ENCODE measurements at regions not wholly inside any gene's neighbourhood (a gene's known extent, or its start where the extent isn't known, plus 50 kb on each side); places are given as distances from the start of the nearest gene placed in this dataset.

DNA sequence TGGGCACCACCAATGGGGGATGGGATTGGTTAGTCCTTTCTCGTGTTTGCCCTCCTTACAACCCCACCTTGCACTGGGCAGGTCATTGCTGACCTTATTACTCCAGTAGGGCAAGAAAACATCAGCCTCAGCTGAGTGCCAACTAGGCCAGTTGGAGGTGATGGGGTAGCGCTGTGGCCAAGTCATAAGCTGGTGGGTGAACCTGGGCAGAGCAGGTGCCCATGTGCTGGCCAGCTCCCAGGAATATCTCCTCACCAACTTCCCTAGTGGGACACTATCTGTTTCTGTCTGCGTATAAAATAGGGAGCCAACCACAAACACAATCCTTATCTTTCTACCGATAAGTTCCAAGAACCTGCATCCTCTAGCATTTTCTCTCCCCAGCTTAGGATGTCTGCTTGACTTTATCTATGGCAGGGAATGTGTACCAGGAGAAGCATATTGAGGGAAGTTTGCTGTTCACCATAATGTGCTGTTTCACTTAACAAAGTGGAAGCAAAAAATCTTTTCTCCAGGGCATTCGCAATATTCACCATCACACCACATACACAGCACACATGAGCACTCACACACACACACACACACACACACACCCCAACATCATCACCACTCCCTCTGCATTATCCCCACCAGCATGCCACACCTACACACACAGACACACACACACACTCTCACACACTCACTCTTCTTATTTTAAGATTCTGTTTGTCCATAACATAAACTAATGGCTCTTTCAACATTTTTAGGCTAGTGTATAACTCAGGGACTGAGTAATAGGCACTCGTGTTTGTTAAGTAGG lies 390.0 kb downstream of the ENC1 start:
- Histone ChIP-seq H3K4me3 (no peak overlapping the region), H3K36me3 (ENCODE audit: insufficient read depth in 1 of 2, low read depth in 1 of 2) (no peaks in the 10 kb centered on the region), H3K9me3 (no peaks in the 10 kb centered on the region), H3K4me1 (peaks cover 6% of the 10 kb centered on the region), H3K27ac (no peak overlapping the region), H3K27me3 (ENCODE audit: insufficient read depth in 3 of 3, low read length in 2 of 3) (no peaks in the 10 kb centered on the region)
- WGBS, 3 donors, result 78 to 81% (median 78%) methylated on average over 6 of the region's 6 CpGs
- intact Hi-C loops (cut with DNase I), result no loop called here
- no peak for ATAC-seq
- TF ChIP-seq, protein P1, sequence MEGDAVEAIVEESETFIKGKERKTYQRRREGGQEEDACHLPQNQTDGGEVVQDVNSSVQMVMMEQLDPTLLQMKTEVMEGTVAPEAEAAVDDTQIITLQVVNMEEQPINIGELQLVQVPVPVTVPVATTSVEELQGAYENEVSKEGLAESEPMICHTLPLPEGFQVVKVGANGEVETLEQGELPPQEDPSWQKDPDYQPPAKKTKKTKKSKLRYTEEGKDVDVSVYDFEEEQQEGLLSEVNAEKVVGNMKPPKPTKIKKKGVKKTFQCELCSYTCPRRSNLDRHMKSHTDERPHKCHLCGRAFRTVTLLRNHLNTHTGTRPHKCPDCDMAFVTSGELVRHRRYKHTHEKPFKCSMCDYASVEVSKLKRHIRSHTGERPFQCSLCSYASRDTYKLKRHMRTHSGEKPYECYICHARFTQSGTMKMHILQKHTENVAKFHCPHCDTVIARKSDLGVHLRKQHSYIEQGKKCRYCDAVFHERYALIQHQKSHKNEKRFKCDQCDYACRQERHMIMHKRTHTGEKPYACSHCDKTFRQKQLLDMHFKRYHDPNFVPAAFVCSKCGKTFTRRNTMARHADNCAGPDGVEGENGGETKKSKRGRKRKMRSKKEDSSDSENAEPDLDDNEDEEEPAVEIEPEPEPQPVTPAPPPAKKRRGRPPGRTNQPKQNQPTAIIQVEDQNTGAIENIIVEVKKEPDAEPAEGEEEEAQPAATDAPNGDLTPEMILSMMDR (IDR thresholded peaks at IDR 0.05), result no peak
- DNase-seq, result no peak

DNA sequence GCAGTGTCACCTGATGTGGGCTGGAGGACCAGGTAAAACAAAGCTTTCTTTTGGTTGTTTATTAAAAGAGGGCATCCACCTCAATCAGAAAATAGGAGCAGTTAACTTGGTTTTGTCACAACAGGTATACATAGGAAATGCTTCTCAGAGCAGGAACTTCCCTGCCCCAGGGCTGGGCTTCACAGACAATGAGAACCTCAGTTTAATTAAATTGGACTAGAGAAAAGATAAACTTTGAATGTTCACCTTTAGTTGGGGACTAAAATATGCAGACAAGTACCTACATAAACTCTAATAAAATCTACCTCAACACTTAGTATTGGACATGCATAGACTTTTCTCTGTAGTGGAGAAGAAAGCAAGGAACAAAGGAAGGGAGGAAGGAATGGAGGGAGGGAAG lies 392.0 kb downstream of the ENC1 start:
- no peak overlapping the region for H3K27ac ChIP-seq
- intact Hi-C loops (cut with DNase I), result no loop called here
- H3K4me1 ChIP-seq, result no peaks in the 10 kb centered on the region
- no peaks in the 10 kb centered on the region for H3K27me3 ChIP-seq (ENCODE audit: insufficient read depth in 3 of 3, low read length in 2 of 3)
- H3K4me3 ChIP-seq, result no peak overlapping the region
- no peak for DNase-seq
- no peaks in the 10 kb centered on the region for H3K36me3 ChIP-seq (ENCODE audit: insufficient read depth in 1 of 2, low read depth in 1 of 2)
- no peaks in the 10 kb centered on the region for H3K9me3 ChIP-seq
- TF ChIP-seq, protein P1 (IDR thresholded peaks at IDR 0.05), result no peak
- no peak for ATAC-seq

DNA sequence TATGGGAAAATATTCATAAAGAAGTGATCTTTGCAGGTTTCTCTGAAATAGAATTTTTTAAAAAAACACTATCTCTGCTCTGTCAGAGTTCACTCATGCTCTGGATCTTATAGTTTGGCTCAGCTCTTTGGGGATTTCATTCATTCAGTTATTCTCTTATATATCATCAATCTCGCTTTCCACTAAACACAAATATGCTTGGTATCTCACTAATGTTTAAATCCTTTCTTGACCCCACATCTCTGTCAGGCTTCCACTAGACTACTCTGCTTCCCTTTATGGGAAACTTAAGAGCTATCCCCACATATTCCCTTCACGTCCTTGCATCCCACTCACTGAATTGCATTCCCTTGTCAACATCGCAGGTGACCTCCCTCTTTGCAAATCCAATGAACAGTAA lies 396.1 kb downstream of the ENC1 start:
- Histone ChIP-seq H3K27me3 (ENCODE audit: insufficient read depth in 3 of 3, low read length in 2 of 3) (no peaks in the 10 kb centered on the region), H3K36me3 (ENCODE audit: insufficient read depth in 1 of 2, low read depth in 1 of 2) (no peaks in the 10 kb centered on the region), H3K4me3 (no peak overlapping the region), H3K27ac (no peak overlapping the region), H3K9me3 (no peaks in the 10 kb centered on the region), H3K4me1 (peaks cover 14% of the 10 kb centered on the region)
- intact Hi-C loops (cut with DNase I), result no loop called here
- TF ChIP-seq, protein P1 (IDR thresholded peaks at IDR 0.05), result no peak
- ATAC-seq (no peak), DNase-seq (no peak)
- 95 to 96% (median 96%) methylated on average over 3 of the region's 3 CpGs for WGBS, 3 donors

DNA sequence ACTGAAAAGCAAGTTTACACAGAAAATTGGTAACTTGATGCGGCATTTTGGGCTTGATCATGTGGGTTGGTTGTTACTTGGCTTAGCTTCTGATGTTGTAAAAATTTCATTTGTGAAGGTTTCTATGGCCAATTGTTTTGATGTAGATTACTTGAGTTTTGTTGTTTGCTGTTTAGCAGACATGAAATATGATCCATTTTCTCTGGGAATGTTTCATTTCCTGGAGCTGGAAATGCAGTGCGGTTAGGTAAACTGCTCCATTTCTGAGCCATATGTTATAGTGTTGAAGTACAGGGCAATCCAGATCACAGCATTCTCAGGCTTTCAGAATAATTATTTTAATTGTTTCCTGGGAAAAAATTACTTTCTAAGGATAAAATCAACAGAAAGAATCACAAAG lies 396.9 kb downstream of the ENC1 start:
- Histone ChIP-seq H3K4me3 (no peak overlapping the region), H3K36me3 (ENCODE audit: insufficient read depth in 1 of 2, low read depth in 1 of 2) (no peaks in the 10 kb centered on the region), H3K27me3 (ENCODE audit: insufficient read depth in 3 of 3, low read length in 2 of 3) (no peaks in the 10 kb centered on the region), H3K27ac (no peak overlapping the region), H3K4me1 (peaks cover 15% of the 10 kb centered on the region), H3K9me3 (no peaks in the 10 kb centered on the region)
- TF ChIP-seq, protein P1 (IDR thresholded peaks at IDR 0.05), result no peak
- ATAC-seq, result no peak
- no peak for DNase-seq
- WGBS, 3 donors, result 60 to 68% (median 67%) methylated on average over 2 of the region's 2 CpGs
- intact Hi-C loops (cut with DNase I), result no loop called here

DNA sequence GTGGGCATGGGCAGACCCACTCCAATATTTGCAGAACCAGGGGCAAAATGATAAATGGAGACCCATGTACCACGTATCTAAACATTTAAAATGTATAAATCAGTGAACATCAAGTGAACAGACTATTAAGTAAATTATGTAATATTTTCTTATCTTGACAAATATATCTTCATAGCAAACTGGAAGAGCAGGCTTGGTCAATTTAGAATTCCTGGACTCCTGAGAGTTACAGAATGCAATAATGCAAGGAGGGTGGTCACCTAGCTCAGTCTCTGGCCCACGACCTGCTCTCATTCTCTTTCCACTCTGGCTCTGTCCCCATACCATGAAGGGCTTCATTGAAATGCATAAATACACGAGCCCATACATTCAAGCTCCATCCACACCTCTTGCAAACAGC lies 398.0 kb downstream of the ENC1 start:
- Histone ChIP-seq H3K27ac (no peak overlapping the region), H3K4me3 (no peak overlapping the region), H3K4me1 (peaks cover 23% of the 10 kb centered on the region), H3K27me3 (ENCODE audit: insufficient read depth in 3 of 3, low read length in 2 of 3) (no peaks in the 10 kb centered on the region), H3K36me3 (ENCODE audit: insufficient read depth in 1 of 2, low read depth in 1 of 2) (no peaks in the 10 kb centered on the region), H3K9me3 (no peaks in the 10 kb centered on the region)
- WGBS, 3 donors, result 92 to 96% (median 95%) methylated on average over 3 of the region's 3 CpGs
- DNase-seq, result no peak
- TF ChIP-seq, protein P1 (IDR thresholded peaks at IDR 0.05), result no peak
- intact Hi-C loops (cut with DNase I), result no loop called here
- no peak for ATAC-seq
